Glutamatergic neuron (in vitro differentiated cells): ENCODE measurements at regions not wholly inside any gene's neighbourhood (a gene's known extent, or its start where the extent isn't known, plus 50 kb on each side); places are given as distances from the start of the nearest gene placed in this dataset.
"Not testable (repeated sequence)": the region's sequence is repeated elsewhere in the genome, so short reads cannot be mapped to it uniquely, and the experiment has no call there.

ENCODE experiments used
- DNase-seq: peaks from one replicate; pipeline ENCODE4 v3.0.0; 2022
- H3K27ac Mint-ChIP-seq: one replicate; pipeline ENCODE4 v1.8.0; 2020; ENCODE audit warnings: mild to moderate bottlenecking, mixed read lengths, inconsistent platforms; ENCODE audit not compliant: unreplicated experiment
- H3K27me3 Mint-ChIP-seq: one replicate; pipeline ENCODE4 v1.8.0; 2020; ENCODE audit warnings: mild to moderate bottlenecking, moderate library complexity, mixed read lengths, inconsistent platforms; ENCODE audit not compliant: unreplicated experiment
- H3K36me3 Mint-ChIP-seq: one replicate; pipeline ENCODE4 v1.8.0; 2020; ENCODE audit warnings: mild to moderate bottlenecking, mixed read lengths, inconsistent platforms; ENCODE audit not compliant: unreplicated experiment
- H3K4me1 Mint-ChIP-seq: one replicate; pipeline ENCODE4 v1.8.0; 2020; ENCODE audit warnings: mild to moderate bottlenecking, low read depth, mixed read lengths, inconsistent platforms; ENCODE audit not compliant: unreplicated experiment
- H3K4me3 Mint-ChIP-seq: one replicate; pipeline ENCODE4 v1.8.0; 2020; ENCODE audit warnings: mild to moderate bottlenecking, mixed read lengths, inconsistent platforms; ENCODE audit not compliant: unreplicated experiment
- H3K9me3 Mint-ChIP-seq: one replicate; pipeline ENCODE4 v1.8.0; 2020; ENCODE audit warnings: mild to moderate bottlenecking, moderate library complexity, mixed read lengths, inconsistent platforms; ENCODE audit not compliant: unreplicated experiment
- TF ChIP-seq, protein P1 (sequence below): fragments of 200-600 bp; sonication (generic); IDR thresholded peaks from one replicate; pipeline ENCODE4 v1.5.0; 2021; ENCODE audit not compliant: partially characterized antibody, unreplicated experiment

DNA sequence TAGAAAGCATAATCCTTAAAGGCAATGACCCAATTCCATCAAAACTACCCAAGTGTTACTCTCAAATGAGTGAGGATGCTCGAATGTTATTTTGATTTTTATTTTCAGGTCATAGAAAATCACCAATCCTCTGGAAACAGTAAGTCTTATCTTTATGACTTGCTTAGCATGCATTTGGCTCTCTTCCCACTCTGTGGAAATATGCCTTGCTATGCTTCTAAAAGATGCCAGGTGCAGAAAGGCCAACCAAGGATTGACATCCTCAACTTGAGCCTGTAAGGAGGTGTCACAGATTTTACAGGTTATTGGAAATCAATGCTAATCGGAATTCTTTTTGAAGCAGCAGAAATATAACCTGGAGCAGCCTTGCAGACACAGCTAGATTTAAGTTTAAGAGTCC, 543.9 kb upstream of the LINC00305 start:
- Mint-ChIP-seq H3K27ac (no peak overlapping the region), H3K4me3 (no peak overlapping the region), H3K27me3 (no peaks in the 10 kb centered on the region), H3K4me1 (no peaks in the 10 kb centered on the region), H3K9me3 (no peaks in the 10 kb centered on the region), H3K36me3 (no peaks in the 10 kb centered on the region)
- TF ChIP-seq, protein P1, sequence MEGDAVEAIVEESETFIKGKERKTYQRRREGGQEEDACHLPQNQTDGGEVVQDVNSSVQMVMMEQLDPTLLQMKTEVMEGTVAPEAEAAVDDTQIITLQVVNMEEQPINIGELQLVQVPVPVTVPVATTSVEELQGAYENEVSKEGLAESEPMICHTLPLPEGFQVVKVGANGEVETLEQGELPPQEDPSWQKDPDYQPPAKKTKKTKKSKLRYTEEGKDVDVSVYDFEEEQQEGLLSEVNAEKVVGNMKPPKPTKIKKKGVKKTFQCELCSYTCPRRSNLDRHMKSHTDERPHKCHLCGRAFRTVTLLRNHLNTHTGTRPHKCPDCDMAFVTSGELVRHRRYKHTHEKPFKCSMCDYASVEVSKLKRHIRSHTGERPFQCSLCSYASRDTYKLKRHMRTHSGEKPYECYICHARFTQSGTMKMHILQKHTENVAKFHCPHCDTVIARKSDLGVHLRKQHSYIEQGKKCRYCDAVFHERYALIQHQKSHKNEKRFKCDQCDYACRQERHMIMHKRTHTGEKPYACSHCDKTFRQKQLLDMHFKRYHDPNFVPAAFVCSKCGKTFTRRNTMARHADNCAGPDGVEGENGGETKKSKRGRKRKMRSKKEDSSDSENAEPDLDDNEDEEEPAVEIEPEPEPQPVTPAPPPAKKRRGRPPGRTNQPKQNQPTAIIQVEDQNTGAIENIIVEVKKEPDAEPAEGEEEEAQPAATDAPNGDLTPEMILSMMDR: no peak
- no peak for DNase-seq

DNA sequence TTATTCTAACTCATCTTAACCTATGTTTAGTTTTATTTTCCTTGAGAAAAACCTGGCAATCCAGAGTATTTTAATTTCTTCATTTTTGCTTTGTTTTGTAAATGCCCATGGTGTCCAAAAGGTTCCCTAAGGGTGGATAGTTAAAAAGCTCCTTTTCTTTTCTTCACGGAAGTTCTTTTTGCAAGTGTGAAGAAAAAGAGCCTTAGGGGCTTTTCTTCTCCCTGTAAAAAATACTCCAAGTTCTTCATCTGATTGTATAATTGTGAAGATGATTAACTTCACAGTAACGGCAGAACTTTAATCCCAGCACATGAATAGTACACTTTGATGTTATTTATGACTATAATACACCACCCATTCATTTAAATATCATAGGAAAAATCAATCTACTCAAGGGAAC, 530.2 kb upstream of the LINC00305 start:
- Mint-ChIP-seq H3K4me1 (no peaks in the 10 kb centered on the region), H3K27ac (no peak overlapping the region)

DNA sequence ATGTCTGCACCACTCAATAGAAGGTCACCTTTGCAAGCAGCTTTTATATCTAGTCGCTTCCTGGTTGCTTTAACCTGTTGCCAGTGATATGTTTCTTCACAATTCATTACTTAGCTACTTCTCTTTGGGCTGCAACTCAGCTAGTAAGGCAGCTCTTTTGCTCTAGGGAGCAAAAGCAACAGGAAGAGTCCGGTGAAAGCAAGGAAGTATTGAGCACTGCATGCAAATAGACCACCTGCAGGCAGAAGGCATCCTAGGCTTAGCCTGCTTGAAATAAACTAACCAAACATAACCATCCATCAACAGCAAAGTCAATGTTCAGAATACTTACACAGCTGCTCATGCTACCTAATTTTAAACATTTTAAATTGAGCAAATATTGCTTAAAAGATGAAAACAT, 529.2 kb upstream of the LINC00305 start:
- no peaks in the 10 kb centered on the region for H3K4me1 Mint-ChIP-seq
- H3K27ac Mint-ChIP-seq: no peak overlapping the region
- TF ChIP-seq, protein P1: no peak
- H3K4me3 Mint-ChIP-seq: no peak overlapping the region
- H3K9me3 Mint-ChIP-seq: no peaks in the 10 kb centered on the region
- peaks cover 3% of the 10 kb centered on the region for H3K27me3 Mint-ChIP-seq
- DNase-seq: no peak
- no peaks in the 10 kb centered on the region for H3K36me3 Mint-ChIP-seq

More for the DNA sequence above, 530.2 kb upstream of the LINC00305 start:
- TF ChIP-seq, protein P1: no peak
- no peak for DNase-seq
- Mint-ChIP-seq H3K27me3 (peaks cover 3% of the 10 kb centered on the region), H3K9me3 (peaks cover 2% of the 10 kb centered on the region), H3K36me3 (no peaks in the 10 kb centered on the region), H3K4me3 (no peak overlapping the region)

DNA sequence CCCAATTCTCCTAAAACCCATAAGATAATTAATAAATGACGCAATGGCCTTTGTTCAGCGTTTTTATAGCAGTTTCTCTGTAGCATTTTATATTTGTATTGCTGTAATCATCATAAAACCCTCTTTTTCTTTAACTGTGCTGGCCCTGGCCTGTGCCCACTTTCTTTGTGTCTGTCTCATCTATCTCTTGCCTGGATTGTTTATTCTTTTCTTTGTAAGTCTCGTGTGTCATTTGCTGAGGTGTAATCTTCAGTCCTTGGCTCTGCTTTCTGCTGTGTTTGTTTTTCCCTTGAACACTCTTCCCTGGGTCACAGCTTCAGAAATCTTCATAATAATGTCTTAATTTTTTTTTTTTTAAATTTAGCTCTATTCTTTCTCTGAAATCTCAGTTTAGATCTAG, 525.8 kb upstream of the LINC00305 start:
- H3K36me3 Mint-ChIP-seq: no peaks in the 10 kb centered on the region
- no peak overlapping the region for H3K4me3 Mint-ChIP-seq
- no peaks in the 10 kb centered on the region for H3K4me1 Mint-ChIP-seq
- TF ChIP-seq, protein P1: no peak
- H3K27me3 Mint-ChIP-seq: no peaks in the 10 kb centered on the region
- no peak overlapping the region for H3K27ac Mint-ChIP-seq
- no peaks in the 10 kb centered on the region for H3K9me3 Mint-ChIP-seq
- no peak for DNase-seq

DNA sequence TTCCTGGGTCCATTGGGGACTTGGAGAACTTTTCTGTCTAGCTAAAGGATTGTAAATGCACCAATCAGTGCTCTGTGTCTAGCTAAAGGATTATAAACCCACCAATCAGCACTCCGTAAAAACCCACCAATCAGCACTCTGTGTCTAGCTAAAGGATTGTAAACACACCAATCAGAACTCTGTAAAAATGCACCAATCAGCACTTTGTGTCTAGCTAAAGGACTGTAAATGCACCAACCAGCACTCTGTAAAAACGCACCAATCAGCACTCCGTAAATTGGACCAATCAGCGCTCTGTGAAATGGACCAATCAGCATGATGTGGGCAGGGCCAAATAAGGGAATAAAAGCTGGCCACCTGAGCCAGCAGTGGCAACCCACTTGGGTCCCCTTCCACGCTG, 522.4 kb upstream of the LINC00305 start:
- not testable (repeated sequence) for H3K9me3 Mint-ChIP-seq, H3K4me3 Mint-ChIP-seq, H3K27ac Mint-ChIP-seq, H3K36me3 Mint-ChIP-seq, DNase-seq, H3K27me3 Mint-ChIP-seq
- peaks cover 10% of the 10 kb centered on the region for H3K4me1 Mint-ChIP-seq
